ENCODE measurements at regions not wholly inside any gene's neighbourhood (a gene's known extent, or its start where the extent isn't known, plus 50 kb on each side); places are given as distances from the start of the nearest gene placed in this dataset.

GRCh38 chr2:41061356-41061755 lies 609.5 kb upstream of the SLC8A1 start:
- TF ChIP-seq CTCF (IDR thresholded peaks at IDR 0.05): no peak
- no peak for TF ChIP-seq EP300 (IDR thresholded peaks at IDR 0.05)
